Transverse colon (tissue), 4 donors: ENCODE measurements at regions not wholly inside any gene's neighbourhood (a gene's known extent, or its start where the extent isn't known, plus 50 kb on each side); places are given as distances from the start of the nearest gene placed in this dataset.
A peak's percentile ranks its signal among the peaks of the same experiment; 100 is the strongest.

Experiments used
- DNase-seq: peaks from one replicate; pipeline ENCODE4 v3.0.0-alpha.2; 2019
- H3K27ac ChIP-seq, 4 donors: fragments of 200-600 bp; sonication (generic); 2 replicates each; pipeline ENCODE4 v1.5.1; 2016 to 2018; ENCODE audit warnings: inconsistent platforms in 4 of 4
- H3K27me3 ChIP-seq: fragments of 200-600 bp; sonication (generic); 2 replicates; pipeline ENCODE4 v1.5.1; 2017; ENCODE audit warnings: inconsistent platforms
- H3K36me3 ChIP-seq, 4 donors: fragments of 200-600 bp; sonication (generic); 2 replicates each; pipeline ENCODE4 v1.5.1; 2017 to 2019; ENCODE audit warnings: inconsistent platforms in 4 of 4
- H3K4me1 ChIP-seq, 4 donors: fragments of 200-600 bp; sonication (generic); 2 replicates each; pipeline ENCODE4 v1.5.1; 2017 to 2020; ENCODE audit warnings: inconsistent platforms in 4 of 4
- H3K4me3 ChIP-seq, 4 donors: fragments of 200-600 bp; sonication (generic); 1 replicate in 1 of 4; 2 replicates in 3 of 4; pipeline versions ENCODE4 v1.5.1 to v1.6.1; 2017 to 2019; ENCODE audit warnings: inconsistent platforms in 4 of 4
- H3K9me3 ChIP-seq, 2 donors: fragments of 200-600 bp; sonication (generic); 2 replicates each; pipeline ENCODE4 v1.5.1; 2017 to 2019; ENCODE audit warnings: inconsistent platforms in 2 of 2
- CTCF ChIP-seq, 5 experiments: fragments of 200-600 bp in 3 of 5; fragments of 450-650 bp in 2 of 5; sonication (generic) in 3 of 5; IDR thresholded peaks; 1 replicate in 2 of 5; 2 replicates in 3 of 5; pipeline ENCODE4 v1.5.1; 2016 to 2017; ENCODE audit warnings: antibody characterized with exemption in 5 of 5, inconsistent platforms in 3 of 5, mild to moderate bottlenecking in 2 of 5, moderate library complexity in 1 of 5
- EP300 ChIP-seq: sonication (generic); formaldehyde crosslinking; IDR thresholded peaks from one replicate; pipeline ENCODE4 v1.6.1; 2017; ENCODE audit warnings: antibody characterized with exemption, low read depth
- POLR2A ChIP-seq: fragments of 450-650 bp; IDR thresholded peaks from one replicate; pipeline ENCODE4 v1.6.1; 2016; ENCODE audit warnings: antibody characterized with exemption, mild to moderate bottlenecking, moderate library complexity
- POLR2AphosphoS5 ChIP-seq, 3 donors: sonication (generic); formaldehyde crosslinking; IDR thresholded peaks; one replicate each; pipeline ENCODE4 v1.6.1; 2016; ENCODE audit warnings: antibody characterized with exemption in 3 of 3
- WGBS, 2 donors: methylation state at CpG; one replicate each; pipeline ENCODE4 v1.1.5; 2018; ENCODE audit warnings: low coverage in 1 of 2; 5-methylcytosine and 5-hydroxymethylcytosine counted together
- in situ Hi-C, 4 donors: fragments of 200-750 bp; cut with MboI; loops; one replicate each; pipeline versions ENCODE4 v1.15.0 to v1.15.1; 2017; ENCODE audit warnings: low sequenced_read_pairs in 3 of 4, low pct_ligation_motif_present in 1 of 4, low pct_unique_long_range_greater_than_20kb in 1 of 4
- intact Hi-C: fragments of 100-400 bp; cut with DNase I; formaldehyde crosslinking; loops from one replicate; pipeline ENCODE4 v1.15.1; 2023; ENCODE audit warnings: low total_unique reads

- Histone ChIP-seq H3K27ac (no peak overlapping the region), H3K9me3 (no peaks in the 10 kb centered on the region), H3K36me3 (no peaks in the 10 kb centered on the region), H3K4me1 (no peaks in the 10 kb centered on the region), H3K4me3 (no peak overlapping the region), H3K27me3 (peaks cover 60% of the 10 kb centered on the region)
- TF ChIP-seq POLR2AphosphoS5 (IDR thresholded peaks at IDR 0.05) (no peak), CTCF (IDR thresholded peaks at IDR 0.05) (no peak), POLR2A (no peak), EP300 (no peak)
- intact Hi-C loops (no loop called here), in situ Hi-C loops (loop anchor here in 2 of 4 donors (25.0 kb wide), 1 partner anchor 525 kb away; no protein-coding TSS in a partner anchor)
- no peak for DNase-seq
- WGBS, 2 donors = 44 to 59% methylated on average over 2 of the region's 2 CpGs
Observed at GRCh38 chr12:77161944-77162343, 96.6 kb upstream of the E2F7 start.

GRCh38 chr12:77160931-77161330 is 95.6 kb upstream of the E2F7 start:
- Histone ChIP-seq H3K4me3 (no peak overlapping the region), H3K27ac (no peak overlapping the region), H3K4me1 (no peaks in the 10 kb centered on the region), H3K36me3 (no peaks in the 10 kb centered on the region), H3K27me3 (peaks cover 59% of the 10 kb centered on the region), H3K9me3 (no peaks in the 10 kb centered on the region)
- DNase-seq = no peak
- in situ Hi-C loops (loop anchor here in 2 of 4 donors (25.0 kb wide), 1 partner anchor 526 kb away; no protein-coding TSS in a partner anchor), intact Hi-C loops (no loop called here)
- TF ChIP-seq EP300 = no peak
- TF ChIP-seq POLR2AphosphoS5 (IDR thresholded peaks at IDR 0.05) = no peak
- no peak for TF ChIP-seq POLR2A
- TF ChIP-seq CTCF (IDR thresholded peaks at IDR 0.05) = no peak

GRCh38 chr12:77153706-77154105 is 88.3 kb upstream of the E2F7 start:
- TF ChIP-seq EP300 (no peak), CTCF (IDR thresholded peaks at IDR 0.05) (no peak), POLR2A (no peak), POLR2AphosphoS5 (IDR thresholded peaks at IDR 0.05) (no peak)
- no peaks in the 10 kb centered on the region for H3K4me1 ChIP-seq
- in situ Hi-C loops = loop anchor here in 3 of 4 donors (10.0 to 25.0 kb wide), 2 partner anchors 531 to 534 kb away; no protein-coding TSS in a partner anchor
- no peaks in the 10 kb centered on the region for H3K36me3 ChIP-seq
- no peak overlapping the region for H3K4me3 ChIP-seq
- DNase-seq = no peak
- peaks cover 17% of the 10 kb centered on the region for H3K27me3 ChIP-seq
- WGBS, 2 donors = 84 to 88% methylated on average over 2 to 3 of the region's 3 CpGs
- intact Hi-C loops = no loop called here
- H3K27ac ChIP-seq = no peak overlapping the region
- H3K9me3 ChIP-seq = no peaks in the 10 kb centered on the region

- Histone ChIP-seq H3K4me3 (no peak overlapping the region), H3K27ac (no peak overlapping the region), H3K27me3 (peaks cover 11% of the 10 kb centered on the region), H3K4me1 (no peaks in the 10 kb centered on the region), H3K9me3 (no peaks in the 10 kb centered on the region), H3K36me3 (no peaks in the 10 kb centered on the region)
- DNase-seq = no peak
- intact Hi-C loops (no loop called here), in situ Hi-C loops (loop anchor here in 3 of 4 donors (10.0 to 25.0 kb wide), 2 partner anchors 532 to 535 kb away; no protein-coding TSS in a partner anchor)
- 0 to 5% methylated on average over 2 of the region's 2 CpGs for WGBS, 2 donors
- TF ChIP-seq CTCF (IDR thresholded peaks at IDR 0.05) = peak; percentile 27 to 49 (median 36)
- no peak for TF ChIP-seq POLR2A
Observed at GRCh38 chr12:77152623-77153193, 87.3 kb upstream of the E2F7 start.
